SK-N-SH (cell line): ENCODE measurements at regions not wholly inside any gene's neighbourhood (a gene's known extent, or its start where the extent isn't known, plus 50 kb on each side); places are given as distances from the start of the nearest gene placed in this dataset.

Source experiments
- CTCF ChIA-PET: fragments of 300-600, 350-600 bp; formaldehyde crosslinking; extraction: SDS; loops from one replicate; lab custom pipeline; 2021; lab: Yijun Ruan, JAX
- POLR2A ChIA-PET: fragments of 350-600 bp; sonication (Branson Sonifier 250); formaldehyde crosslinking; extraction: SDS; loops from one replicate; lab custom pipeline; 2020; ENCODE audit warnings: antibody characterized with exemption, inconsistent platforms; lab: Yijun Ruan, JAX
- DNase-seq: peaks from one replicate; pipeline ENCODE4 v3.0.0; 2012
- H2AFZ ChIP-seq: fragments of 200-600 bp; sonication (generic); 2 replicates; pipeline ENCODE4 v1.8.1; 2016; ENCODE audit warnings: antibody characterized with exemption, mild to moderate bottlenecking, low read depth
- H3F3A ChIP-seq: fragments of 200-600 bp; sonication (generic); replicated peaks from 2 replicates; pipeline ENCODE3; 2016; ENCODE audit warnings: antibody characterized with exemption, mild to moderate bottlenecking; ENCODE audit not compliant: insufficient read depth
- H3K27ac ChIP-seq, 2 experiments: fragments of 200-500 bp in 1 of 2; fragments of 200-600 bp in 1 of 2; sonication (Bioruptor generic) in 1 of 2; sonication (generic), shearing (Covaris generic) in 1 of 2; 2 replicates each; pipeline versions ENCODE4 v1.5.1 to v1.6.1; 2014 to 2016; ENCODE audit warnings: low read depth in 2 of 2, inconsistent platforms in 1 of 2, low read length in 1 of 2, mild to moderate bottlenecking in 1 of 2, mixed read lengths in 1 of 2
- H3K27me3 ChIP-seq: fragments of 200-600 bp; sonication (generic), shearing (Covaris generic); 2 replicates; pipeline ENCODE4 v1.6.1; 2016; ENCODE audit warnings: mixed run types; ENCODE audit not compliant: insufficient read depth
- H3K36me3 ChIP-seq, 2 experiments: fragments of 200-500 bp in 1 of 2; fragments of 200-600 bp in 1 of 2; sonication (Bioruptor generic) in 1 of 2; sonication (generic) in 1 of 2; replicated peaks in 1 of 2; 2 replicates each; pipeline versions ENCODE3 to v1.5.1; 2014 to 2016; ENCODE audit warnings: low read length in 1 of 2, mild to moderate bottlenecking in 1 of 2; ENCODE audit not compliant: insufficient read depth in 2 of 2, control insufficient read depth in 1 of 2
- H3K4me1 ChIP-seq, 2 experiments: fragments of 200-500 bp in 1 of 2; fragments of 200-600 bp in 1 of 2; sonication (Bioruptor generic) in 1 of 2; sonication (generic), shearing (Covaris generic) in 1 of 2; 2 replicates each; pipeline versions ENCODE4 v1.5.1 to v1.6.1; 2014 to 2016; ENCODE audit warnings: low read depth in 1 of 2, low read length in 1 of 2, mixed run types in 1 of 2; ENCODE audit not compliant: insufficient read depth in 2 of 2, control insufficient read depth in 1 of 2
- H3K4me2 ChIP-seq: fragments of 200-600 bp; sonication (generic), shearing (Covaris generic); 2 replicates; pipeline ENCODE4 v1.6.1; 2017; ENCODE audit warnings: mixed run types
- H3K4me3 ChIP-seq, 2 experiments: fragments of 200-500 bp in 1 of 2; fragments of 200-600 bp in 1 of 2; sonication (Bioruptor generic) in 1 of 2; sonication (generic), shearing (Covaris generic) in 1 of 2; 2 replicates each; pipeline versions ENCODE4 v1.5.1 to v1.8.1; 2014 to 2016; ENCODE audit warnings: low read depth in 2 of 2, inconsistent platforms in 1 of 2, low read length in 1 of 2, mild to moderate bottlenecking in 1 of 2, mixed read lengths in 1 of 2, moderate library complexity in 1 of 2
- H3K79me2 ChIP-seq: fragments of 200-600 bp; sonication (generic); 2 replicates; pipeline ENCODE4 v1.8.1; 2017; ENCODE audit warnings: mild to moderate bottlenecking; ENCODE audit not compliant: insufficient read depth
- H3K9ac ChIP-seq: fragments of 200-600 bp; sonication (generic); 2 replicates; pipeline ENCODE4 v1.6.1; 2017; ENCODE audit warnings: mixed run types
- H3K9me2 ChIP-seq: fragments of 200-600 bp; sonication (generic); 2 replicates; pipeline ENCODE4 v1.6.1; 2017; ENCODE audit warnings: mixed run types
- H3K9me3 ChIP-seq: fragments of 200-600 bp; sonication (generic); 2 replicates; pipeline ENCODE4 v1.6.1; 2017; ENCODE audit warnings: mixed run types, mild to moderate bottlenecking, moderate library complexity
- H4K20me1 ChIP-seq: fragments of 200-600 bp; sonication (generic); 2 replicates; pipeline ENCODE4 v1.6.1; 2017; ENCODE audit warnings: mild to moderate bottlenecking, mixed run types; ENCODE audit not compliant: insufficient read depth
- CHD2 ChIP-seq: fragments of 150-350 bp; IDR thresholded peaks from 2 replicates; pipeline ENCODE4 v1.6.1; 2018; ENCODE audit warnings: low read length; ENCODE audit not compliant: partially characterized antibody
- CTCF ChIP-seq: fragments of 200-600 bp; sonication (generic); IDR thresholded peaks from 2 replicates; pipeline ENCODE4 v1.6.1; 2017; ENCODE audit warnings: antibody characterized with exemption, mild to moderate bottlenecking, moderate library complexity
- EZH2phosphoT487 ChIP-seq: fragments of 200-600 bp; sonication (generic); IDR thresholded peaks from 2 replicates; pipeline ENCODE4 v1.6.1; 2017; ENCODE audit warnings: low read depth, mixed run types, mild to moderate bottlenecking, antibody characterized with exemption, moderate library complexity, borderline replicate concordance
- FOSL2 ChIP-seq: IDR thresholded peaks from 2 replicates; pipeline ENCODE4 v1.4.0; 2012; ENCODE audit warnings: low read depth, mild to moderate bottlenecking, moderate library complexity, borderline replicate concordance
- FOXJ3 ChIP-seq: sonication (generic); formaldehyde crosslinking; IDR thresholded peaks from 2 replicates; pipeline ENCODE4 v1.5.1; 2020; ENCODE audit warnings: mild to moderate bottlenecking, missing genetic modification reagents
- FOXM1 ChIP-seq: IDR thresholded peaks from 2 replicates; pipeline ENCODE4 v1.4.0; 2012; ENCODE audit warnings: low read depth, mild to moderate bottlenecking
- GATA2 ChIP-seq: sonication (generic); formaldehyde crosslinking; IDR thresholded peaks from 2 replicates; pipeline ENCODE4 v1.5.0; 2020; ENCODE audit warnings: mild to moderate bottlenecking, missing genetic modification reagents
- JUND ChIP-seq: IDR thresholded peaks from 2 replicates; pipeline ENCODE4 v1.4.0; 2012
- MEF2A ChIP-seq: IDR thresholded peaks from 2 replicates; pipeline ENCODE4 v1.4.0; 2012; ENCODE audit warnings: low read depth, borderline replicate concordance
- MXI1 ChIP-seq: IDR thresholded peaks from 2 replicates; pipeline ENCODE4 v1.6.1; 2012; ENCODE audit warnings: mild to moderate bottlenecking, low read depth, low read length, improper control_type of control experiment
- NFIC ChIP-seq: IDR thresholded peaks from 2 replicates; pipeline ENCODE4 v1.4.0; 2012; ENCODE audit warnings: borderline replicate concordance
- RXRA ChIP-seq: IDR thresholded peaks from 2 replicates; pipeline ENCODE4 v1.4.0; 2012; ENCODE audit warnings: low read depth, mild to moderate bottlenecking, borderline replicate concordance
- SIN3A ChIP-seq: IDR thresholded peaks from 2 replicates; pipeline ENCODE4 v1.6.1; 2012; ENCODE audit warnings: low read depth, mild to moderate bottlenecking, low read length, moderate library complexity, borderline replicate concordance
- TAF1 ChIP-seq: IDR thresholded peaks from 2 replicates; pipeline ENCODE4 v1.6.1; 2012; ENCODE audit warnings: low read depth, mild to moderate bottlenecking, low read length, moderate library complexity, borderline replicate concordance
- TCF12 ChIP-seq: IDR thresholded peaks from 2 replicates; pipeline ENCODE4 v1.4.0; 2012
- TEAD4 ChIP-seq: IDR thresholded peaks from 2 replicates; pipeline ENCODE4 v1.4.0; 2012; ENCODE audit warnings: mild to moderate bottlenecking, borderline replicate concordance; ENCODE audit not compliant: insufficient read depth
- USF1 ChIP-seq: IDR thresholded peaks from 2 replicates; pipeline ENCODE4 v1.4.0; 2012; ENCODE audit warnings: low read depth, borderline replicate concordance
- USF2 ChIP-seq: fragments of 150-350 bp; IDR thresholded peaks from 2 replicates; pipeline ENCODE4 v1.6.1; 2017; ENCODE audit warnings: antibody characterized with exemption, low read length, low read depth, borderline replicate concordance
- ZBTB33 ChIP-seq: IDR thresholded peaks from 2 replicates; pipeline ENCODE4 v1.4.0; 2012; ENCODE audit warnings: low read depth, borderline replicate concordance

- H3K4me1 ChIP-seq = no peaks in the 10 kb centered on the region
- H3K4me3 ChIP-seq = no peak overlapping the region
- no peak overlapping the region for H3K9ac ChIP-seq
- no peak for TF ChIP-seq JUND
- TF ChIP-seq TCF12 = no peak
- TF ChIP-seq CHD2 = no peak
- no peak for TF ChIP-seq FOXM1
- no peak for TF ChIP-seq SIN3A
- no peak for TF ChIP-seq MXI1
- TF ChIP-seq EZH2phosphoT487 = no peak
- TF ChIP-seq FOXJ3 (CRISPR knock-in tag) = no peak
- TF ChIP-seq FOSL2 = no peak
- no peak for TF ChIP-seq GATA2 (CRISPR knock-in tag)
- TF ChIP-seq USF2 = no peak
- TF ChIP-seq MEF2A = no peak
- TF ChIP-seq RXRA = no peak
- no peak for TF ChIP-seq CTCF
- no peak for TF ChIP-seq TEAD4
- no peak for TF ChIP-seq NFIC
- no peak for TF ChIP-seq USF1
- no peak for TF ChIP-seq ZBTB33
- TF ChIP-seq TAF1 = no peak
- H3K36me3 ChIP-seq = peaks cover 0 to 6% of the 10 kb centered on the region in 2 experiments
- H2AFZ ChIP-seq = no peak overlapping the region
- ChIA-PET CTCF (interaction anchor here (3.0 kb wide), 1 partner anchor 280 kb away, joined by 12 read pairs; no protein-coding TSS in a partner anchor), POLR2A (no interaction called here)
- no peak for DNase-seq
- no peak overlapping the region for H3K27ac ChIP-seq
- no peaks in the 10 kb centered on the region for H3K9me2 ChIP-seq
- H3K79me2 ChIP-seq = no peaks in the 10 kb centered on the region
- H3K27me3 ChIP-seq = no peaks in the 10 kb centered on the region
- H3K4me2 ChIP-seq = no peak overlapping the region
- H3F3A ChIP-seq = peaks cover 4% of the 10 kb centered on the region
- H4K20me1 ChIP-seq = no peaks in the 10 kb centered on the region
- peaks cover 26% of the 10 kb centered on the region for H3K9me3 ChIP-seq
These were observed 171.5 kb upstream of the NAMPT start for GRCh38 chr7:106456329-106456728.
